Breast epithelium (tissue), 3 donors: ENCODE measurements at regions not wholly inside any gene's neighbourhood (a gene's known extent, or its start where the extent isn't known, plus 50 kb on each side); places are given as distances from the start of the nearest gene placed in this dataset.

Experiments used
- POLR2A ChIP-seq: fragments of 450-650 bp; IDR thresholded peaks from one replicate; pipeline ENCODE4 v1.6.1; 2016; ENCODE audit warnings: antibody characterized with exemption, mild to moderate bottlenecking, moderate library complexity
- TF ChIP-seq, protein P1 (sequence below), 3 donors: fragments of 450-650 bp; IDR thresholded peaks; one replicate each; pipeline ENCODE4 v1.5.1; 2016 to 2017; ENCODE audit warnings: antibody characterized with exemption in 3 of 3, mild to moderate bottlenecking in 3 of 3, moderate library complexity in 3 of 3

DNA sequence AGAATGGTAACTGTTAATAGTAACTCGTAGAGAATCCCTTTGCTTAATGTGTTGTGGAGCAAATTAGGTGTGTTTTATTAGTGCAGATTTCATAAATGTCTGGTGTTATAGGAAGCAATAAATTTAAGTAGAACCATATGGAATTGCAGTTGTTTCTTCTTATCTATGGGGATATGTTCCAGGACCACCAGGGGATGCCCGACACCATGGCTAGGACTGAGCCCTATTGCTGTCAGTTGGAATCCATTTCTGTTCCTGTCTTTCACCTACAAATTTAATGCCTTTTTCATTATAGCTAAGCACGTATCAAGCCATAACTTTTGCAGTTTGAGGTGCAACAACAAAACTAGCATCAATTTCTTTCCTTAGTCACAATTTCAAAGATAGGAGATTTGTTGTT is 72.5 kb downstream of the DDIT4L start:
- TF ChIP-seq, protein P1, sequence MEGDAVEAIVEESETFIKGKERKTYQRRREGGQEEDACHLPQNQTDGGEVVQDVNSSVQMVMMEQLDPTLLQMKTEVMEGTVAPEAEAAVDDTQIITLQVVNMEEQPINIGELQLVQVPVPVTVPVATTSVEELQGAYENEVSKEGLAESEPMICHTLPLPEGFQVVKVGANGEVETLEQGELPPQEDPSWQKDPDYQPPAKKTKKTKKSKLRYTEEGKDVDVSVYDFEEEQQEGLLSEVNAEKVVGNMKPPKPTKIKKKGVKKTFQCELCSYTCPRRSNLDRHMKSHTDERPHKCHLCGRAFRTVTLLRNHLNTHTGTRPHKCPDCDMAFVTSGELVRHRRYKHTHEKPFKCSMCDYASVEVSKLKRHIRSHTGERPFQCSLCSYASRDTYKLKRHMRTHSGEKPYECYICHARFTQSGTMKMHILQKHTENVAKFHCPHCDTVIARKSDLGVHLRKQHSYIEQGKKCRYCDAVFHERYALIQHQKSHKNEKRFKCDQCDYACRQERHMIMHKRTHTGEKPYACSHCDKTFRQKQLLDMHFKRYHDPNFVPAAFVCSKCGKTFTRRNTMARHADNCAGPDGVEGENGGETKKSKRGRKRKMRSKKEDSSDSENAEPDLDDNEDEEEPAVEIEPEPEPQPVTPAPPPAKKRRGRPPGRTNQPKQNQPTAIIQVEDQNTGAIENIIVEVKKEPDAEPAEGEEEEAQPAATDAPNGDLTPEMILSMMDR (IDR thresholded peaks at IDR 0.05), result no peak
- no peak for TF ChIP-seq POLR2A
